Activated CD8-positive, alpha-beta memory T cell treated with anti-CD3 and anti-CD28 coated beads, Interleukin-2, amount 50 U/mL, for 24 hours (primary cell): ENCODE measurements at regions not wholly inside any gene's neighbourhood (a gene's known extent, or its start where the extent isn't known, plus 50 kb on each side); places are given as distances from the start of the nearest gene placed in this dataset.
"Not testable (repeated sequence)": the region's sequence is repeated elsewhere in the genome, so short reads cannot be mapped to it uniquely, and the experiment has no call there.

Experiments
- DNase-seq: peaks from one replicate; pipeline ENCODE4 v3.0.0-alpha.2; 2020; ENCODE audit errors: extremely low read depth

DNA sequence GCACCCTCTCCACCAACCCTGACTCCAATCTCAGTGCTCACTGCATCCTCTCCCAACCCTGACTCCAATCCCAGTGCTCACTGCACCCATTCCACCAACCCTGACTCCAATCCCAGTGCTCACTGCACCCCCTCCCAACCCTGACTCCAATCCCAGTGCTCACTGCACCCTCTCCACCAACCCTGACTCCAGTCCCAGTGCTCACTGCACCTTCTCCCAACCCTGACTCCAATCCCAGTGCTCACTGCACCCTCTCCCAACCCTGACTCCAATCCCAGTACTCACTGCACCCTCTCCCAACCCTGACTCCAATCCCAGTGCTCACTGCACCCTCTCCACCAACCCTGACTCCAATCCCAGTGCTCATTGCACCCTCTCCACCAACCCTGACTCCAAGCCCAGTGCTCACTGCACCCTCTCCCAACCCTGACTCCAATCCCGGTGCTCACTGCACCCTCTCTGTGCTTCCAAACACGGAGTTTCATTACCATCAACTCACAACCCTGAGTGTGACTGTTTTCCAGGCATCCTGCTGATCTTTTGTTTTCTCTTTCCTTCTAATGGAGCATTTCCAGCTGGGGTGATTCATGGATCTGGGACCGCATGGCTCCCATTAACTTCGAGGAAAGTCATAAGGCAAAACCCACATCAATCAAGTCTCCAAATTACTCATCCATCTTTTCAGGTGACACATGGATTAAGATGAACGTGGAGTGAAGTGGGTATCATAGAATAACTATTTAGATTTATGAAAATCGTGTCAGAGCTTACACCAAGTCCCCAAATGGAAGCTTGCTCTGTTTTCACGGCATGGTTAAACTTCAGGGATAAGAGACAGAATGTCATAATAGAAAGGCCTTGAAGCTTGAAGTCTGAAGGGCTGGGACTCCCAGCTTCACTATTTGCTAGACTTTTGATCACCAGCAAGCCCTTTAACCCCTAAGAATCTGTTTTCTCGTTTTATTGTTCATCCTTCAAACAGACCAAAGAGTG is 135.3 kb upstream of the ZNF618 start:
- DNase-seq, result not testable (repeated sequence)

DNA sequence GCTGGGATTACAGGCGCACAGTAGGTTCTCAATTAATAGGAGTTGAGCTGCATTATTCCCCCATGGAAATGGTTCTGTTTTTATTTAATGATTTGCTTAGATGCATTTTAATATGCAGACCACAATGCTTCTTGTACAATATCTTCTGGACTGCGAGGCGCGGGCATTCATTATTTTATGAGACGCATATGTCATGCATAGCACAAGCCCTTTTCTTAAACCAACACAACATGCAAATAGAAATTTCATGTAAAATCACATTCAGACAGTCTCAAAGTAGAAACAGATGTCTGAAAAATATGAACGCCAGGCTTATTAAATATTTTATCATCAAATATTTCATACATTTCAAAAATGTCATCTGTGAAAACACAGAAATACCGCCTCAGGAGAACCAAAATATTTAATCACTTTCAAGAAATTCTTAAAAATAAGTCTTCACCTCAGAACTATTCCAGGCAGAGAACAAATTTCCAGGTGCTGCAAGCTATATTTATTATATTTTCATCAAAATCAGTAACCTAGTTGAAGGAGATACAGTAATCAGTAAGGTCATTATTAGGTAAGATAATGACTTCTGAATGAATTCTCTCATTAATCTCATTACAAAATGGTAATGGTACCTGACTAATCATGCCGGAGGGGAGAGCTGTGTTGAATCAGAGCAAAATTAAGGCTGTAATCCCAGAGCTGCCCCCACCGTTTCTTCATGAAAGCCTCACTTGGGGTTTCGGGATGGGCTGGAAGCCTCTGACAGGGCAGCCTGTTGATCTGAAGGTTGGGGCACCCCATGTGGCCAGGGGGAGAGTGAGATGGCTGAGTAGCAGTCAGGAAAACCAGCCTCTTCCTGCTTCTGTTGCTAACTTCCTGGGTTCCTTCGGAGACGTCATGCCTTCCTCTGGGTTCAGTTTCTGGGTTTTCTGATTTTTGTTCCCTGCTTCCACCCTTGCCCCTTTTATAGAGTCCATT is 133.9 kb upstream of the ZNF618 start:
- DNase-seq, result no peak

DNA sequence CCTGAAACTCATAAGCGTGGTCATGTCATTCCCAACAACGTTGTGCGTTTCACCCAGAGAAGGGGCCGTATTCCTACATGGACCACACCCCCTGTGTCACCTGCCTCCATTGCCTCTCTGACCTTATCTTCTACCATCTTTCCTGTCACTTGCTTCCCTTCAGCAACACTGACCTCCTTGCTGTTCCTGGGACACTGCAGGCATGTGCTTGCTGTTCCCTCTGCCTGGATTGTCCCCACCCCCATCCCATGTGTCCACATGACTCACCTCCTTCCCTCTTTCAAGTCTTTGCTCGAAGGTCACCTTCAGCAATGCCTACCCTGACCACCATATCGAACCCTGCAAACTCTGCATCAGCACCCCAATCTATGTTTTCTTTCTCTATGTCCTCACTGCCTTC is 133.2 kb upstream of the ZNF618 start:
- DNase-seq, result no peak

DNA sequence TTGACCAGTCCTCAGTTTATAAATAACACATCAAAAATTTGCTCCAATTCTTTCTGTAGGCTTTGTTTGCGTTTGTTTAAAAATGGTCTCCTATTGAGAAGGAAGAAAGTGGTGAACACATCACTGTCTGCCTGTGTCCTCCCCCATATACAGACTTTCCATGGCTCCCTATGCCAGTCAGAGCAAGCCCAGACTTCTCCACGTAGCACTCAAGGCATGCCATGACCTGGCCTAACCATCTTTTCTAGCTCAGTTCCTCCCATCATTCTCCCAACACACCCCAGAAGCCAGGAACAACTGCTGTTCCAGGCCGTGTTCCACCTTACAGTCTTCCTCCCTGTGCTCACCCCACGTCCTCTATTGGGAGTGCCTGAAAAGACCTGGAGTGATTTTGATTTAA is 129.6 kb upstream of the ZNF618 start:
- DNase-seq, result no peak

DNA sequence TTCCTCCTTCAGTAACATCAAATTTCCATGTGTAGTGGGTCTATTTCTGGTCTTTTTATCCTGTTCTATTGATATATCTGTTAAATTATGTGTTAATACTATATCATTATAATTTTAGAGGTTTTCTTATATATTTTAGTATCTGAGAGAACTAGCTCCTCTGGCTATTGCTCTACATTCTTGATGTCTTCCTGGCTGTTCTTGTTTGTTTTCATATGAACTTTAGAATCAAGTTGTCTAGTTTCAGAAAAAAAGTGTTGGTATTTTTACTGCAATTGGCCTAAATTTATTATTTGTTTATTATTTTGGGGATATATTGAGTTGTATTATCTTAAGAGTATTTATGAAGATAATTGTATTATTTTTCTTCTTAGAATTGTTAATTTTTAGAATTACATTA is 128.0 kb upstream of the ZNF618 start:
- DNase-seq, result no peak

DNA sequence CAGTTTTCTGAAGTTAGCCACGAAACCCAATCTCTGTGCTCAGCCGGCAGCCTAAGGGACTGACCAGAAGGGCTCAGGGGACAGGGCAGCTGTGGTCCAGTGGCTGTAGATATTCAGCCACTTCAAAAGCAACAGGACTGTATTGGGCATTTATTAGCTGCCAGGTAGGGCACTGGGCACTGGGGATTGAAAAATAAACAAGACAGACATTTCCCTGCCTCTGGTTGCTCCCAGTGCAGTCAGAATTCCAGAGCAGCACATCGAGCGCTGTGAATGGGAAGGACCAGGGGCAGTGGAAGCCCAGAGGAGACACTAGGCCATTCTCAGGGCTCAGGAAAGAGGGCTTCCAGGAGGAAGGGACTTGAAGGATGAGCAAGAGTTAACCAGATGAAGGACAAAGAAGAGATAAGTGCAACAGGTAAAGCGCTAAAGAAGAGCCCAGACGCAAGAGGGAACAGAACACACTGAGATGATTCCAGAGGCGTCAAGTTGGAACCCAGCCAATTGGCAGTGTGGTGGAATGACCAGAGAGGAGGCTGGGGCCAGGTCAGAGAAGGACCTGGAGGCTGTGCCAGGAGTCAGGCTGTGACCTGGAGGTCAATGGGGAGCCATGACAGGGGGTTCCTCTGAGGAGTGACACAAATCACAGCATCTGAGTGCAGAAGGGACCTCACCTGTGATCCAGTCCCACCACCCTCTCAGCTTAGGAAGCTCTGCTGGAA is 122.5 kb upstream of the ZNF618 start:
- no peak for DNase-seq

DNA sequence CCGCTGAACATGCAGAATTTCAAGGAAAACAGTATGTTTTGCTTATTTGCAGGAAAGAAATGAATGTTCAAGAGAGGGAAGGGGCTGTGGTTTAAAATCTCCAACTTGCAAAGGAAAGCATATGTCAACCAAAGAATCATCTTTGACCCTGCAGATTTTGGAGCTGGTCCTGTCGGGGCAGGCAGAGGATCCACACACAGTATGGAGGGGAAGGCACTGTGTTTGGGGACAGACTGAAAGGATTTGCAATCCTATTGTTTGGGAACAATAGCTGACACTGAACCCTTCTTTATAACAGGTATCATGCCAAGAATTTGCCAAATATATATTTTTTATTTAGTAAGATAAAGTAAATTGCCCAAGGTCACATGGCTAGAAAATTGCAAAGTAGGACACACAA is 121.4 kb upstream of the ZNF618 start:
- DNase-seq, result no peak

DNA sequence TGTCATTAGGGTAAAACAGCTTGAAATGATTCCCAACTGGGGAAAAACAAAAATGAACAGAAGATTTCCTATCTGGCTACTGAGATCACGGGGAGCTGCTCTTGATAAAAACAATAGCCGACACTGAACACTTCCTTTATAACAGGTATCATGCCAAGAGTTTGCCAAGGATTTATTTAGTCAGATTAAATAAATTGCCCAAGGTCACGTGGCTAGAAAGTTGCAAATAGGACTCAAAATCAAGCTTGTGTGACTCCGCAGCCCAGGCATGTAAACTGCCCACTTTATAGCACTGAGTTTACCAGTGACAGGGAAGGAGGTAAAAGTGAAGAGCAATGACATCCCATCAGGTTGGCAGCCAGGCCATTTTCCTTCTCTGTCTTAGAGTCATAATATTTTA is 120.7 kb upstream of the ZNF618 start:
- no peak for DNase-seq

DNA sequence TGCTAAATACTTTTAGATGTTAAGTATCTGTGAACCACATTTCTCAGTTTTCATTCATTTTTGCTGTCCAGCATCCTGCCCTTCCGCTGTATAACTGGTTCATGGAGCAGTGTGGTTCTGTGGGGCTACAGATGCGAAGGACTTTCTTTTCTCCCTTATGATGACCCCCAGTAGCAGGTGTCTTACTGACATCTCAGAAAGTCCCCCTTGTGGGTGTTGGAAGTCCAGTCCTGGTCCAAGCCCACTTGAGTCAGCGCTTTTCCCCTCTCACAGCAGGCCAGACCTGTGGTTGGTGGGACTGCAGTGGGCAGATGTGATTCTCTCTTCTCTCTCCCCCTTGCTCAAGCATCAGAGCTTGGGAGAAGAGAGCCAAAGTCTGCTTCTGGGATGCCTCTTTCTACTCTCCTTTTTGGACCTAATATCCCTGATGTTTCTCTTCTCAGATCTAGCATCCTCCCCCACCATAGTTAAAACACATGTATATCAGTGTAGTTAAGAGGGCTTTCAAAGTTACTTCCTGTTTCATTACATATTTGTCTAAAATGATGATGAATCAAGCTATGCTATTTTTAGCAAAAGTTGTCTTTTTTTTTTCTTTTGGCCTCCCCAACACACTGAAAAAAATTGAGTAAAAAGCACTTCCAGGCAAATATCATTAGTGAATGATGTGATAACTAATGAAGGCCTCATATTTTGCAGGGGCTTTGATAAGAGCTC is 119.5 kb upstream of the ZNF618 start:
- no peak for DNase-seq

DNA sequence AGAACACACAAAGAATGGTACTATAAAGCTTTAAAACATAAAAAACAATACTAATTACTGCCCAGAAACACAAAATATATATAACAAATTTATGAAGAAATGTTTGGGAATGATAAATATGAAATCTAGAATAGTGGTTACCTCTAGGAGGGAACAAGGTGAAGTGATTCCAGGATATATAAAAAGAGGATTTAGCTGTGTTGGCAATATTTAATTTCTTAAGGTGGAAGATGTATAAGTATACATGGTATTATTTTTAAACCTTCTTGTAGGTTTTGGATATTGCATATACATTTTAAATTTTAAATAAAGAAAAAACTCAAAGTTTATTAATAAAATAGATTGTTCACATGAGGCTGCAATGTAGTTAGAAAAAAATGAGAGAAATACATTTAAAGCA is 112.7 kb upstream of the ZNF618 start:
- DNase-seq, result no peak

DNA sequence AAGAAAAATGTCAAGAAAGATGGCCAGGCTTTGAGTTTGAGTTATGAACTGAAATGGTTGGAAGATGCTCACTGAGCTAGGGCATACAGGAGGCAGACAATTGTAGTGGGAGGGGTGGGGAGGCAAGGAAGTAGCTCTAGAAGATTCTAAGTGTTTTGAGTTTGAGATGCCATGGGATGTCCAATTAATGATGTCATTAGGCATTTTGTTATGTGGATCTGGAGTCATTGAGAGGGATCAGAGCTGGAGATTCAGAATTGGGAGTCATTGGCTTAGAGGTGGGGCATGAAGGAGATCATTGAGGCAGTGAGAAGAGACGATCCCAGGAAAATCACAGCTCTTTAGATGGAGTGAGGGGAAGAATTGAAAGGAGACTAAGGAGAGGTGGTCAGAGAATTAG is 111.5 kb upstream of the ZNF618 start:
- no peak for DNase-seq

DNA sequence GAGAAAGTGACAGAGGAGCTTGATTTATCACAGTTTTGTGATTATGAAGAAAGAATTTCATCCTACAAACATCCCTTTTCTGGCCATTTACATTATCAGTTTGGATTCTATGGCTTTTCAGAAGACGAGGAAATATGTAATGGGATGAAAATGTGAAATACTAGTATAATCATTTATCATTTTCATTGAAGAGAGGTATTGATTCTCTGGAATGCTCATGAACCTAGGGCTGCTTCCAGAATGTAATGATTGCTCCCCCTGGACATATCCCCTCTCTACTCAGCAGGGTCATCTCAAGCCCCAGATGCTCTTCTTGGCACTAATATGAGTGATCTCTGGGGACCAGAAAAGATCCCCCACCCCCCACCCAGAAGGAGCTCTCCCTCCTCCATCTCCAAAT is 106.7 kb upstream of the ZNF618 start:
- no peak for DNase-seq

DNA sequence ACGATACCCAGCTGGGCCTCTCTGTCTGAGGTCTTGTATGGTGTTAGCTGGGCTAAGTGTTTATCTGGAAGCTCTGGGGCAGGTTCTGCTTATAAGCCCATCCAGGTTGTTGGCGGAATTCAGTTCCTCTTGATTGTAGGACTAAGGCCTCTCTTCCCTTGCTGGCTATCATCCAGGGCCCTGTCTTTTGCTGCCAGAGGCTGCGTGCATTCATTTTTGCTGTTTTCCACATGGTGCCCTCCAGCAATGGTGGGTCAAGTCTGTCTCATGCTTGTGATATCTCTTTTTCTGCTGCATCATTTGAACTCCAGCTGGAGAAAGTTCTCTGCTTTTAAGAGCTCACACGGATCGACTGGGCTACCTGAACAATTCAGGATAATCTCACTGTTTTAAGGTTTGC is 105.7 kb upstream of the ZNF618 start:
- no peak for DNase-seq

DNA sequence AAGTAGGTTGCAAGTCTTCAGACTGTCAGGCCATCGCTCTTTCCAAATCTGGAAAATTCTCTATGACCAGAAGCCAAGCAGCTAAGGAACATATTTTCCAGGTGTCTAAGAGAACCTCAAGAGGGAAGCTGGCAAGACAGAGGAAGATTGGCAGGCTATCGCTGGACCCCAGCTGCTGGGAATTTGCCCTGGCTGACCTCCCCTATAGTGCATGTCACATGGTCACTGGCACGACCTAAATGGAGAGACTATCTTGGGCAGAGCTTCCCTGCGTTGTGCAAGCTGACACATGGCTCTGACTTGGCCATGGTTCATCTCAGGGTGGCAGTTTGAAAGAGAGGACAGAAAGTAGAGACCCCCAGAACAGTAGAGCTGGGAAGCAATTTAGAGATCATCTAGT is 104.9 kb upstream of the ZNF618 start:
- no peak for DNase-seq

DNA sequence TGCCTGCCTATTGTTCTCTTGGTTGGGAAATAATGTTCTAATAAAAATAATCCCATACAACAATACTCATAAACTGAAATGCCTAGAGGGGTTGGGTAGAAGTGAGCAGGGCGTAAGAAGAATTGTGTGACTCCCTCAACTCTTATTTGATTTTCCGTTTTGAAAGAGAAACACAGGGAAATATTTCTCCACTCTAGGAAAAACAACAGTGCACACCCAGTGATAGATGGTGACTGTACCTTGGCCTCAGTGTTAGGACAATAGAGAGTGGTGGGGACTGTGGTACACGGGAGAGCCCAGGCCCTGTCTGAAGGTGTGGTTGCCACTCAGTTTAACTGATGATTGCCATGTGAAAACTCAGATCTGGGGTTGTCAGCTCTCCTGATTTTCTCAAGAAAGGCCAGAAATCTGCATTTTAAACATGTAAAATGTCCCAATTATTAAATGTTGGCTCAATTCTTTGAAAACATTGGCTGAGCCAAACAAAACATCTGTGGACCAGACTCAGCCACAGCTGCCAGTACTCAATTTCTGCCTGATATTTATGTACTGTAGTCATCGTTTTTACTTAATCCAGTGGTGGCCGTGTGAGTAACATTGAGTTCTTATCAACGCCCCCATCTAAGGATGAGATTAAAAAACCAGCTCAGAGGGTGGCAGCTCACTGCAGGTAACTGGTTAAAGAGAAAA is 103.8 kb upstream of the ZNF618 start:
- DNase-seq, result no peak

DNA sequence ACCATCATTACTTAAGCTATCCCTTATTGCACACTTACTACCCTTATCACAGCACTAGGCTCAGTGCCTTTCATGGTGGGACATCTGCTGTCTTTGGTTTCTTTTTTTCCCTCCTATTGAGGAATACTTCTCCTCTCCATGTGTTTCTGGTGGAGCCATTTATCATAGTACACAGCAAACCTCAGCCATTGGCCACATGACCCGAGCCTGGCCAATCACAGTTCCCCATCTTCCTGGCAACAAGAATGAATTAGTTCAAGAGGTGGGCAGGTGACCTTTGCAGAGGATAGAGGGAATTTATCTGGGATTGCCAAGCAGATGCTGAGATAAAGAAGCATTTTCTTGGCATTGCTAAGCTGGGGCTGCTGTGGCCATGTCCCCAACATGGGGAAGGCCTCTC is 101.1 kb upstream of the ZNF618 start:
- no peak for DNase-seq

DNA sequence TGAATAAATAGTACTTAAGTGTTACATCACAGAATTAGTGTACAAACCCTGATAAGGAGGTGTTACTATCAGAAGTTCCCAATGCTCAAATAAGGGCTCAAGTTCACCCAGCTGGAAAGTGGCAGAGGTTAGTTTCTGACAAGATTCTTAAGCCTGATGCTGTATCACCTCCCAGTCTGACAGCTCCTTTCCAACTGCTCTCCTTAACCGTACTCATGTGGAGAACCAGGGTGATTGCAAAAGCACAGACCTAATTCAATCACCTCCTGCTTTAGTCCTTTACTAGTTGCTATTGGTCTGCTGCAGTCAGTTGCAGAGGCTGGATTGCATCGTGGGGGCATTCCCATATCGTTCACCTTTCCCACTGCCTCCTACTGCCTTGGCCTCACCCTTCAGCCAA is 100.4 kb upstream of the ZNF618 start:
- no peak for DNase-seq

DNA sequence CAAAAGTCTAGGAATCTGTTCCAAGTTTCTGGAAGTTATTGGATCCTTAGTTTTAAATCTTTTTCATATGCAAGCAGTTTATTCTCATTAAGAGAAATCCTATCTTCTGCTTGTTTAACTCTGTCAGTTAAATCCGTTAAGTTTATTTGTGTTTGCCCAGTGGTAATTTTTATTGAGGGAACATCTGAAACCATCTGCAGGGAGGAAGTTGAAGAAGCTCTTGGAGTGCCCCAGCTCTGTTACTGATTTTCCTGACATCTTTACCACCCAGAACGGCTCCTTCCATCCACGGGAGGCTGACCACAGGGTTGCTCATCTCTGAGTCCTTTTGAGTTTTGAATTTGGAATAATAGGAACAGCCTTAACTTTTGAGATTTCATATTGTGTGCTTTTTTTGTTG is 99.9 kb upstream of the ZNF618 start:
- DNase-seq, result no peak

DNA sequence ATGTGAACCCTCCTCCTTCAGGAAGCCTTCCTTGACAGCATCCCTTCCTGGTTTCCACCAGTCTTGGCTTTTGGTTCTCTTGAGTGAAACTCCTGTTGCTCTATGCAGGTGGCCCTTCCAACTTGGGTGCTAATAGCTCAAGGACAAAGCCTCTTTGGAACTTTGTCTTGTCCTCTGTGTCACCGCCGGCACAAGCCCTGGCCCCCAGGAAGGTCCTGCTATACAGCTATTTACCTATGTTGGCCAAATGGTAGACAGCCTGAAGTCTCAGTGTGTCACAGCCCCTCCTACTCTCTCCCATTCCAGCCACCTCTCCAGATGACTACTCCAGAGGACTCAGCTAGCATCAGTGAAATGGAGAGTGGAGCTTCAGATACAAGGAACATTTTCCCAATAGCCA is 94.7 kb upstream of the ZNF618 start:
- DNase-seq, result no peak

DNA sequence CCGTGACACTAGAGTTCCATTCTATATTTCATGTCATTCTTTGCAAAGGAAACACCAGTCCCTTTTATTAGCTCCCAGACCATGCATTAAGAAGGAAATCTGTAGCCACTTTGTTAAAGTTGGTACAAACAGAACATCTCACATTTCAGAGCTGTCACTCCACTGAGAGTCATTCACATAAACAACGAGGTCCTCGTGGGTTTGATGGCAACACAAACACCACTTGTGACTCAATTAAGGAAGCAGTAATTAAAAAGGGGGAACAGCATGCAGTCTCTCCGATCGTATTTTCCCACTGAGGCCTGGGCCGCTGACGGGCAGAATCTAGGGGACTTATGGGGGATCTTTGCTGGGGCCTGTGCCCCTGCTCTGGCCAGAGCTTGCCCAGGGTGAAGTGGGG is 94.2 kb upstream of the ZNF618 start:
- DNase-seq, result no peak

DNA sequence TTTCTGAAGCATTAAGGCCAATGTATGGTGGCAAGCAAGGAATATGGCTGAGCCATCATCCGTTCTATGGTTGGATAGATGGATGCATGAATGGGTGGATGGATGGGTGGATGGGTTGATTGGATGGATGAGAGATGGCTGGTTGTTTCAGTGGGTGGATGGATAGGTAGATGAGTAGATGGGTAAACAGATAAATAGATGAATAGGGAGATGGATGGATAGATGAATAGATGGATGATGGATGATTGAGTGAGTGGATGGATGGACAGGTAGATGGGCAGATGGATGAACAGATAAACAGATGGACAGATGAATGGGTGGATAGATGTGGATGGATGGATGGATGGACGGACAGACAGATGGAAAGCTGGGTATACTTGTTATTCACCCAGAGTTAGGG is 92.6 kb upstream of the ZNF618 start:
- no peak for DNase-seq
